Activated T-cell treated with anti-CD3 and anti-CD28 coated beads, Interleukin-2, amount 50 U/mL, for 24 hours (primary cell): ENCODE measurements at regions not wholly inside any gene's neighbourhood (a gene's known extent, or its start where the extent isn't known, plus 50 kb on each side); places are given as distances from the start of the nearest gene placed in this dataset.

Experiments
- DNase-seq: peaks from one replicate; pipeline ENCODE4 v3.0.0-alpha.2; 2020
- H3K27ac Mint-ChIP-seq: 2 replicates; pipeline ENCODE4 v1.8.0; 2020; ENCODE audit warnings: mild to moderate bottlenecking, mixed read lengths
- H3K27me3 Mint-ChIP-seq: 2 replicates; pipeline ENCODE4 v1.8.0; 2020; ENCODE audit warnings: mixed read lengths
- H3K36me3 Mint-ChIP-seq: 2 replicates; pipeline ENCODE4 v1.8.0; 2020; ENCODE audit warnings: low read depth, mixed read lengths
- H3K4me1 Mint-ChIP-seq: 2 replicates; pipeline ENCODE4 v1.8.0; 2020; ENCODE audit warnings: low read depth, mixed read lengths
- H3K4me3 Mint-ChIP-seq: 2 replicates; pipeline ENCODE4 v1.8.0; 2020; ENCODE audit warnings: mild to moderate bottlenecking, moderate library complexity, mixed read lengths
- H3K9me3 Mint-ChIP-seq: 2 replicates; pipeline ENCODE4 v1.8.0; 2020; ENCODE audit warnings: mixed read lengths

GRCh38 chr7:131012477-131013031, 278.5 kb upstream of the KLF14 start:
- Mint-ChIP-seq H3K4me1 (peaks cover 93% of the 10 kb centered on the region), H3K9me3 (no peaks in the 10 kb centered on the region), H3K36me3 (peaks cover 39% of the 10 kb centered on the region), H3K4me3 (peak overlapping the region; percentile 60), H3K27me3 (no peaks in the 10 kb centered on the region), H3K27ac (peak overlapping the region; percentile 98)
- DNase-seq, result no peak

GRCh38 chr7:131013716-131014115, 279.7 kb upstream of the KLF14 start:
- H3K4me3 Mint-ChIP-seq, result peak overlapping the region; percentile 35
- peaks cover 50% of the 10 kb centered on the region for H3K36me3 Mint-ChIP-seq
- H3K4me1 Mint-ChIP-seq, result peaks cover 92% of the 10 kb centered on the region
- peak overlapping the region; percentile 98 for H3K27ac Mint-ChIP-seq
- H3K9me3 Mint-ChIP-seq, result no peaks in the 10 kb centered on the region
- no peaks in the 10 kb centered on the region for H3K27me3 Mint-ChIP-seq
- DNase-seq, result no peak

GRCh38 chr7:131014906-131015656, 281.1 kb upstream of the KLF14 start:
- H3K27me3 Mint-ChIP-seq, result no peaks in the 10 kb centered on the region
- no peak overlapping the region for H3K4me3 Mint-ChIP-seq
- DNase-seq, result no peak
- H3K36me3 Mint-ChIP-seq, result peaks cover 46% of the 10 kb centered on the region
- no peaks in the 10 kb centered on the region for H3K9me3 Mint-ChIP-seq
- H3K4me1 Mint-ChIP-seq, result peaks cover 91% of the 10 kb centered on the region
- peak overlapping the region; percentile 98 for H3K27ac Mint-ChIP-seq

- Mint-ChIP-seq H3K27me3 (no peaks in the 10 kb centered on the region), H3K36me3 (peaks cover 46% of the 10 kb centered on the region), H3K4me3 (no peak overlapping the region), H3K9me3 (no peaks in the 10 kb centered on the region), H3K27ac (peak overlapping the region; percentile 73), H3K4me1 (peaks cover 91% of the 10 kb centered on the region)
- DNase-seq, result no peak
Observed at GRCh38 chr7:131015657-131015958, 281.6 kb upstream of the KLF14 start.

- no peak for DNase-seq
- no peak overlapping the region for H3K4me3 Mint-ChIP-seq
- H3K4me1 Mint-ChIP-seq, result peaks cover 90% of the 10 kb centered on the region
- peaks cover 46% of the 10 kb centered on the region for H3K36me3 Mint-ChIP-seq
- H3K27me3 Mint-ChIP-seq, result no peaks in the 10 kb centered on the region
- peak overlapping the region; percentile 73 for H3K27ac Mint-ChIP-seq
- no peaks in the 10 kb centered on the region for H3K9me3 Mint-ChIP-seq
Observed at GRCh38 chr7:131016230-131016629, 282.2 kb upstream of the KLF14 start.

GRCh38 chr7:131019351-131019750, 285.3 kb upstream of the KLF14 start:
- peaks cover 14% of the 10 kb centered on the region for H3K9me3 Mint-ChIP-seq
- no peak overlapping the region for H3K4me3 Mint-ChIP-seq
- no peaks in the 10 kb centered on the region for H3K27me3 Mint-ChIP-seq
- H3K27ac Mint-ChIP-seq, result peak overlapping the region; percentile 89
- H3K4me1 Mint-ChIP-seq, result peaks cover 85% of the 10 kb centered on the region
- no peak for DNase-seq
- peaks cover 61% of the 10 kb centered on the region for H3K36me3 Mint-ChIP-seq

GRCh38 chr7:131020759-131021261, 286.8 kb upstream of the KLF14 start:
- peak overlapping the region; percentile 89 for H3K27ac Mint-ChIP-seq
- H3K27me3 Mint-ChIP-seq, result no peaks in the 10 kb centered on the region
- peaks cover 14% of the 10 kb centered on the region for H3K9me3 Mint-ChIP-seq
- no peak for DNase-seq
- peak overlapping the region; percentile 58 for H3K4me3 Mint-ChIP-seq
- H3K4me1 Mint-ChIP-seq, result peaks cover 83% of the 10 kb centered on the region
- peaks cover 56% of the 10 kb centered on the region for H3K36me3 Mint-ChIP-seq

GRCh38 chr7:131021460-131021859, 287.5 kb upstream of the KLF14 start:
- Mint-ChIP-seq H3K27ac (peak overlapping the region; percentile 89), H3K4me1 (peaks cover 83% of the 10 kb centered on the region), H3K9me3 (peaks cover 14% of the 10 kb centered on the region), H3K4me3 (peak overlapping the region; percentile 58), H3K27me3 (no peaks in the 10 kb centered on the region), H3K36me3 (peaks cover 52% of the 10 kb centered on the region)
- no peak for DNase-seq

GRCh38 chr7:131021902-131022301, 287.9 kb upstream of the KLF14 start:
- Mint-ChIP-seq H3K27me3 (no peaks in the 10 kb centered on the region), H3K36me3 (peaks cover 50% of the 10 kb centered on the region), H3K9me3 (peaks cover 14% of the 10 kb centered on the region), H3K27ac (peak overlapping the region; percentile 89), H3K4me3 (peak overlapping the region; percentile 58), H3K4me1 (peaks cover 84% of the 10 kb centered on the region)
- no peak for DNase-seq

- Mint-ChIP-seq H3K4me3 (peak overlapping the region; percentile 46), H3K27ac (peak overlapping the region; percentile 100), H3K36me3 (peaks cover 66% of the 10 kb centered on the region), H3K4me1 (peaks cover 87% of the 10 kb centered on the region), H3K9me3 (peaks cover 17% of the 10 kb centered on the region), H3K27me3 (no peaks in the 10 kb centered on the region)
- DNase-seq, result no peak
Observed at GRCh38 chr7:131026297-131027000, 292.4 kb upstream of the KLF14 start.

- H3K36me3 Mint-ChIP-seq, result peaks cover 65% of the 10 kb centered on the region
- peak; percentile 58 for DNase-seq
- H3K4me3 Mint-ChIP-seq, result peak overlapping the region; percentile 39
Observed at GRCh38 chr7:131027287-131027773, 293.3 kb upstream of the KLF14 start.

GRCh38 chr7:131028295-131028694, 294.3 kb upstream of the KLF14 start:
- Mint-ChIP-seq H3K4me1 (peaks cover 90% of the 10 kb centered on the region), H3K27ac (peak overlapping the region; percentile 100), H3K27me3 (no peaks in the 10 kb centered on the region), H3K4me3 (no peak overlapping the region), H3K9me3 (peaks cover 13% of the 10 kb centered on the region), H3K36me3 (peaks cover 65% of the 10 kb centered on the region)
- DNase-seq, result no peak

More at GRCh38 chr7:131027287-131027773, 293.3 kb upstream of the KLF14 start:
- Mint-ChIP-seq H3K27me3 (no peaks in the 10 kb centered on the region), H3K9me3 (peaks cover 18% of the 10 kb centered on the region), H3K27ac (peak overlapping the region; percentile 100), H3K4me1 (peaks cover 89% of the 10 kb centered on the region)

GRCh38 chr7:131029002-131029401, 295.0 kb upstream of the KLF14 start:
- no peak for DNase-seq
- H3K4me3 Mint-ChIP-seq, result no peak overlapping the region
- peaks cover 8% of the 10 kb centered on the region for H3K9me3 Mint-ChIP-seq
- no peaks in the 10 kb centered on the region for H3K27me3 Mint-ChIP-seq
- H3K27ac Mint-ChIP-seq, result peak overlapping the region; percentile 100
- peaks cover 92% of the 10 kb centered on the region for H3K4me1 Mint-ChIP-seq
- H3K36me3 Mint-ChIP-seq, result peaks cover 65% of the 10 kb centered on the region

GRCh38 chr7:131031099-131031868, 296.4 kb upstream of the MKLN1 start:
- Mint-ChIP-seq H3K27ac (peak overlapping the region; percentile 100), H3K27me3 (no peaks in the 10 kb centered on the region), H3K4me1 (peaks cover 92% of the 10 kb centered on the region), H3K4me3 (peak overlapping the region; percentile 71), H3K36me3 (peaks cover 63% of the 10 kb centered on the region), H3K9me3 (peaks cover 6% of the 10 kb centered on the region)
- no peak for DNase-seq
